ENCODE measurements at regions not wholly inside any gene's neighbourhood (a gene's known extent, or its start where the extent isn't known, plus 50 kb on each side); places are given as distances from the start of the nearest gene placed in this dataset.

GRCh38 chr1:193694741-193695140 lies 508.3 kb upstream of the B3GALT2 start:
- Histone ChIP-seq H3K9me2 (replicated peaks; ENCODE audit: insufficient read depth) (no peaks in the 10 kb centered on the region), H4K20me1 (ENCODE audit: insufficient read depth, poor library complexity, severe bottlenecking) (no peaks in the 10 kb centered on the region), H3K27me3 (no peaks in the 10 kb centered on the region), H3K4me3 (no peak overlapping the region), H3K4me2 (no peak overlapping the region), H2AFZ (no peak overlapping the region), H3K79me2 (no peaks in the 10 kb centered on the region), H3K4me1 (ENCODE audit: insufficient read depth) (no peaks in the 10 kb centered on the region), H3K9me3 (ENCODE audit: low read depth) (no peaks in the 10 kb centered on the region), H3K27ac (no peak overlapping the region), H3K36me3 (replicated peaks; ENCODE audit: insufficient read depth, low read depth) (no peaks in the 10 kb centered on the region)
- no peak for DNase-seq (ENCODE audit: low spot score)
- TF ChIP-seq EZH2phosphoT487 (IDR thresholded peaks at IDR 0.05; ENCODE audit: low read depth, severe bottlenecking, unreplicated experiment) (no peak), CTCF (IDR thresholded peaks at IDR 0.05; ENCODE audit: poor library complexity) (no peak), EZH2 (IDR thresholded peaks at IDR 0.05; ENCODE audit: borderline replicate concordance) (no peak)
- WGBS (ENCODE audit: low lambda C conversion rate, missing lambda C conversion rate): 81% methylated on average over 1 of the region's 1 CpG

- no peaks in the 10 kb centered on the region for H3K9me3 ChIP-seq (ENCODE audit: low read depth)
- H3K36me3 ChIP-seq (replicated peaks; ENCODE audit: insufficient read depth, low read depth): no peaks in the 10 kb centered on the region
- H3K4me1 ChIP-seq (ENCODE audit: insufficient read depth): peaks cover 9% of the 10 kb centered on the region
- H3K9me2 ChIP-seq (replicated peaks; ENCODE audit: insufficient read depth): no peaks in the 10 kb centered on the region
- 94% methylated on average over 2 of the region's 2 CpGs for WGBS (ENCODE audit: low lambda C conversion rate, missing lambda C conversion rate)
- no peak for TF ChIP-seq EZH2phosphoT487 (IDR thresholded peaks at IDR 0.05; ENCODE audit: low read depth, severe bottlenecking, unreplicated experiment)
- no peaks in the 10 kb centered on the region for H3K79me2 ChIP-seq
- H4K20me1 ChIP-seq (ENCODE audit: insufficient read depth, poor library complexity, severe bottlenecking): no peaks in the 10 kb centered on the region
- no peak overlapping the region for H3K4me3 ChIP-seq
- no peak overlapping the region for H3K27ac ChIP-seq
- no peak overlapping the region for H3K4me2 ChIP-seq
- H2AFZ ChIP-seq: no peak overlapping the region
- no peak for DNase-seq (ENCODE audit: low spot score)
- H3K27me3 ChIP-seq: no peaks in the 10 kb centered on the region
Observed at GRCh38 chr1:193685986-193686385, 499.6 kb upstream of the B3GALT2 start.

GRCh38 chr1:193681422-193681821 lies 495.0 kb upstream of the B3GALT2 start:
- Histone ChIP-seq H3K27ac (no peak overlapping the region), H3K9me2 (replicated peaks; ENCODE audit: insufficient read depth) (no peaks in the 10 kb centered on the region), H3K36me3 (replicated peaks; ENCODE audit: insufficient read depth, low read depth) (no peaks in the 10 kb centered on the region), H2AFZ (no peak overlapping the region), H3K79me2 (no peaks in the 10 kb centered on the region), H3K4me1 (ENCODE audit: insufficient read depth) (peaks cover 16% of the 10 kb centered on the region), H3K4me3 (no peak overlapping the region), H3K27me3 (no peaks in the 10 kb centered on the region), H4K20me1 (ENCODE audit: insufficient read depth, poor library complexity, severe bottlenecking) (no peaks in the 10 kb centered on the region), H3K9me3 (ENCODE audit: low read depth) (no peaks in the 10 kb centered on the region), H3K4me2 (no peak overlapping the region)
- no peak for DNase-seq (ENCODE audit: low spot score)
- 40% methylated on average over 1 of the region's 1 CpG for WGBS (ENCODE audit: low lambda C conversion rate, missing lambda C conversion rate)
- TF ChIP-seq EZH2 (IDR thresholded peaks at IDR 0.05; ENCODE audit: borderline replicate concordance): no peak
- no peak for TF ChIP-seq EZH2phosphoT487 (IDR thresholded peaks at IDR 0.05; ENCODE audit: low read depth, severe bottlenecking, unreplicated experiment)
- no peak for TF ChIP-seq CTCF (IDR thresholded peaks at IDR 0.05; ENCODE audit: poor library complexity)

- no peaks in the 10 kb centered on the region for H3K79me2 ChIP-seq
- no peaks in the 10 kb centered on the region for H3K36me3 ChIP-seq (replicated peaks; ENCODE audit: insufficient read depth, low read depth)
- TF ChIP-seq EZH2phosphoT487 (IDR thresholded peaks at IDR 0.05; ENCODE audit: low read depth, severe bottlenecking, unreplicated experiment) (no peak), EZH2 (IDR thresholded peaks at IDR 0.05; ENCODE audit: borderline replicate concordance) (no peak), CTCF (IDR thresholded peaks at IDR 0.05; ENCODE audit: poor library complexity) (no peak)
- 0% methylated on average over 2 of the region's 2 CpGs for WGBS (ENCODE audit: low lambda C conversion rate, missing lambda C conversion rate)
- H3K4me1 ChIP-seq (ENCODE audit: insufficient read depth): peaks cover 16% of the 10 kb centered on the region
- no peak overlapping the region for H3K4me3 ChIP-seq
- no peak for DNase-seq (ENCODE audit: low spot score)
- no peak overlapping the region for H2AFZ ChIP-seq
- H3K4me2 ChIP-seq: no peak overlapping the region
- H4K20me1 ChIP-seq (ENCODE audit: insufficient read depth, poor library complexity, severe bottlenecking): no peaks in the 10 kb centered on the region
- H3K9me3 ChIP-seq (ENCODE audit: low read depth): no peaks in the 10 kb centered on the region
- no peaks in the 10 kb centered on the region for H3K9me2 ChIP-seq (replicated peaks; ENCODE audit: insufficient read depth)
- no peaks in the 10 kb centered on the region for H3K27me3 ChIP-seq
- H3K27ac ChIP-seq: no peak overlapping the region
Observed at GRCh38 chr1:193680924-193681316, 494.5 kb upstream of the B3GALT2 start.
